OCI-LY7 (cell line): ENCODE measurements at regions not wholly inside any gene's neighbourhood (a gene's known extent, or its start where the extent isn't known, plus 50 kb on each side); places are given as distances from the start of the nearest gene placed in this dataset.

Source experiments
- CTCF ChIP-seq: fragments of 200-600 bp; sonication (generic); conservative IDR thresholded peaks from 2 replicates; pipeline ENCODE4 v1.5.1; 2014; ENCODE audit warnings: mild to moderate bottlenecking, antibody characterized with exemption, low read length, moderate library complexity, mixed read lengths
- EZH2phosphoT487 ChIP-seq: fragments of 200-600 bp; sonication (generic); IDR thresholded peaks from 2 replicates; pipeline ENCODE4 v1.6.1; 2018; ENCODE audit warnings: low read depth, borderline replicate concordance, mild to moderate bottlenecking, mixed run types, antibody characterized with exemption, low read length, moderate library complexity, mixed read lengths

GRCh38 chr13:21948769-21949474 is 278.0 kb downstream of the FGF9 start:
- TF ChIP-seq CTCF (no peak), EZH2phosphoT487 (no peak)
